ENCODE measurements at regions not wholly inside any gene's neighbourhood (a gene's known extent, or its start where the extent isn't known, plus 50 kb on each side); places are given as distances from the start of the nearest gene placed in this dataset.

- Mint-ChIP-seq H3K9me3 (ENCODE audit: low read depth) (no peaks in the 10 kb centered on the region), H3K4me3 (ENCODE audit: low read depth) (no peak overlapping the region), H3K36me3 (ENCODE audit: insufficient read depth) (no peaks in the 10 kb centered on the region), H3K4me1 (ENCODE audit: low read depth) (no peaks in the 10 kb centered on the region), H3K27me3 (no peaks in the 10 kb centered on the region), H3K27ac (no peak overlapping the region)
- DNase-seq (ENCODE audit: low spot score, unreplicated experiment): no peak
- TF ChIP-seq, protein P1, sequence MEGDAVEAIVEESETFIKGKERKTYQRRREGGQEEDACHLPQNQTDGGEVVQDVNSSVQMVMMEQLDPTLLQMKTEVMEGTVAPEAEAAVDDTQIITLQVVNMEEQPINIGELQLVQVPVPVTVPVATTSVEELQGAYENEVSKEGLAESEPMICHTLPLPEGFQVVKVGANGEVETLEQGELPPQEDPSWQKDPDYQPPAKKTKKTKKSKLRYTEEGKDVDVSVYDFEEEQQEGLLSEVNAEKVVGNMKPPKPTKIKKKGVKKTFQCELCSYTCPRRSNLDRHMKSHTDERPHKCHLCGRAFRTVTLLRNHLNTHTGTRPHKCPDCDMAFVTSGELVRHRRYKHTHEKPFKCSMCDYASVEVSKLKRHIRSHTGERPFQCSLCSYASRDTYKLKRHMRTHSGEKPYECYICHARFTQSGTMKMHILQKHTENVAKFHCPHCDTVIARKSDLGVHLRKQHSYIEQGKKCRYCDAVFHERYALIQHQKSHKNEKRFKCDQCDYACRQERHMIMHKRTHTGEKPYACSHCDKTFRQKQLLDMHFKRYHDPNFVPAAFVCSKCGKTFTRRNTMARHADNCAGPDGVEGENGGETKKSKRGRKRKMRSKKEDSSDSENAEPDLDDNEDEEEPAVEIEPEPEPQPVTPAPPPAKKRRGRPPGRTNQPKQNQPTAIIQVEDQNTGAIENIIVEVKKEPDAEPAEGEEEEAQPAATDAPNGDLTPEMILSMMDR (IDR thresholded peaks at IDR 0.05; ENCODE audit: unreplicated experiment): no peak
Observed at GRCh38 chr5:120365656-120366446, 98.2 kb upstream of the PRR16 start.

DNA sequence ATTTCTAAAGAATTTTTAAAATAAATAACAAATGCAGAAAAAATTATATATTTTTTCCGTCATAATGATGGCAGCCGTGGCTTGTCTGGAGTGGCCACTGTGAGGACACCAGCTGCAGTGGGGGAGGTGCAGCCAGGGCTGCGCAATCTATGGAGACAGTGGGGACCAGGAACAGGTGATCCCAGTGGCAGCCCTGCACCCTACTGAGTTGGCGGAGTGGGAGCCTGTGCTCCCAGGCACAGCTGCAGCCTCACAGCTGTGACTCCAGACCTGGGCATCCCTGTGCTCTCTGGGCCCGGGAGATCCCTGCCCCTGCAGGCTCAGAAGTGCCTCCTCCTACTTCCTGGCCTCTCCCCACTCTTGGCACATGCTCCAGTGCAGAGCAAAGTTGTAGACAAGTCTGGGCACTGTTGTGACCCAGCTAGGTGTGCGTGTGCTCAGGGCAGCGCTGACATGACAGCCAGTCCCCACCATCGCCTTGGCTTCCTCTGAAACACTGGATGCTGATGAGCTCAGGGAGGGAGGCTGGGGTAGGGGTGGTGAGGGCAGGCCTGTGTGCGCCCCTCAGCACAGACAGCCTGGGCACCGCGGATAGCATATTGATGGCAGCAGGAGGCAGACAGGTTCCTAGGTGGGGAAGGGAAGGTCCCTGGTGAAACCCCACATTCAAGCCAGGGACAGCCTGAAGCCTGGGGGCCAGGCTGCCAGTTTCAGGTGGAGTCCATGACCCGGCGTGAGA lies 96.0 kb upstream of the PRR16 start:
- H3K9me3 Mint-ChIP-seq (ENCODE audit: low read depth): no peaks in the 10 kb centered on the region
- H3K4me3 Mint-ChIP-seq (ENCODE audit: low read depth): no peak overlapping the region
- H3K27me3 Mint-ChIP-seq: no peaks in the 10 kb centered on the region
- DNase-seq (ENCODE audit: low spot score, unreplicated experiment): no peak
- TF ChIP-seq, protein P1 (IDR thresholded peaks at IDR 0.05; ENCODE audit: unreplicated experiment): no peak
- H3K36me3 Mint-ChIP-seq (ENCODE audit: insufficient read depth): no peaks in the 10 kb centered on the region
- H3K27ac Mint-ChIP-seq: no peak overlapping the region
- no peaks in the 10 kb centered on the region for H3K4me1 Mint-ChIP-seq (ENCODE audit: low read depth)

DNA sequence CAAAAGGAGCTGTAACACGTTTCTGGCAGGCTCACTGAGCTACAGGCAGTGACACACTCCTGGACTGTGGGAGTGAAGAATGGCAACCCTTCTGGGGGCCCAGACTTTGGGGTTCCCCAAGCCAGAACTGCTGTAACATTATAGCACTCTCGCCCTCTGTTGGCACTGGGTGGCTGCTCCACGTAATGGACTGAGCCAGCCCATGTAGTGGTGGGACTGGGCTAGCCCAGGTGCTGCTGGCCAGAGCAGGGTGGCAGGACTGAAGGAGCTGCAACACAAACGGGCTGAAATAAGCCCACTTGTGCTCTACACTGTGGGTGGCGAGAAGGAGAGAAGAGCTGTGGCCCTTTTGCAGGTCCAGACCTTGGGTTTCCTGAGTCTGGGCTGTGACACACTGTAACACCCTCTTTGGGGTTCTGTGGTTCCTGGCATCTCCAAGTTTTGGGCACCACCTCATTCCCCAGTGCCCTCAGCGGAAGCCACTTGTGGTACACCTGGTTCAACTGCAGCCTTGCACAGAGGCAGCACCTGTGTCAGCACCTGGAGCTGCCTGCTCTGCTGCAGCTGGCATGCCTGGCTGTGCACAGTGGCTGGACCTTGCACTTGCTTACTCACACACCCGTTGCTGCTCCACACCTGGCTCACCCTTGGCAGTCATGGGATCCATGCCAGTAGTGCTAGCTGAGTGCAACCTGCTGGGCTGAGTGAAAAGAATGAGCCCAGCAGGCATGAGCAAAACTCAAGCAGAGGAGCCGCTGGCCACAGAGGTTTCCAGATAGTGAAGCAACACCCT lies 95.0 kb upstream of the PRR16 start:
- no peak overlapping the region for H3K27ac Mint-ChIP-seq
- H3K36me3 Mint-ChIP-seq (ENCODE audit: insufficient read depth): no peaks in the 10 kb centered on the region
- H3K4me3 Mint-ChIP-seq (ENCODE audit: low read depth): no peak overlapping the region
- TF ChIP-seq, protein P1 (IDR thresholded peaks at IDR 0.05; ENCODE audit: unreplicated experiment): no peak
- no peak for DNase-seq (ENCODE audit: low spot score, unreplicated experiment)
- H3K9me3 Mint-ChIP-seq (ENCODE audit: low read depth): no peaks in the 10 kb centered on the region
- no peaks in the 10 kb centered on the region for H3K4me1 Mint-ChIP-seq (ENCODE audit: low read depth)
- H3K27me3 Mint-ChIP-seq: no peaks in the 10 kb centered on the region

GRCh38 chr5:120372899-120373298 lies 91.2 kb upstream of the PRR16 start:
- TF ChIP-seq, protein P1 (IDR thresholded peaks at IDR 0.05; ENCODE audit: unreplicated experiment): no peak
- H3K27ac Mint-ChIP-seq: no peak overlapping the region
- H3K9me3 Mint-ChIP-seq (ENCODE audit: low read depth): peaks cover 5% of the 10 kb centered on the region
- H3K4me3 Mint-ChIP-seq (ENCODE audit: low read depth): no peak overlapping the region
- H3K36me3 Mint-ChIP-seq (ENCODE audit: insufficient read depth): no peaks in the 10 kb centered on the region
- no peak for DNase-seq (ENCODE audit: low spot score, unreplicated experiment)
- no peaks in the 10 kb centered on the region for H3K27me3 Mint-ChIP-seq
- no peaks in the 10 kb centered on the region for H3K4me1 Mint-ChIP-seq (ENCODE audit: low read depth)

DNA sequence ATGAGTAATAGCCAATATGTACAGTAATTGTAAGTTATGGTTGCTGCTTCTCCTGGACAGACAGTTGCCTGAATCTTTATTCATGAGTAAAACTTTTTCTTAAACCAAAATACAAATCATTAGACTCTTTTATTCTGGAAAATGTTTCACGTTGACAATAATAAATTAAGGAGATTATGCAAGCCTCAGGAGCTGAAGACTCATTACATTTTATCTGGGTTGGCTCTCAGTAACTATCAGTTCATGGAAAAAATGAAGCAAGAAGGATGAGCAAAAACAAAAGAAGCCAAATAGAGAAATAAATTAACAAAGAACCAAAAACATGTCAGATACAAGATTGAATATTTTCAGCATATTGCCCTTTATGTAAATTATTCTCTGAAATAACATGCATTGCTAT lies 88.9 kb upstream of the PRR16 start:
- Mint-ChIP-seq H3K4me3 (ENCODE audit: low read depth) (no peak overlapping the region), H3K36me3 (ENCODE audit: insufficient read depth) (no peaks in the 10 kb centered on the region), H3K27me3 (no peaks in the 10 kb centered on the region), H3K4me1 (ENCODE audit: low read depth) (no peaks in the 10 kb centered on the region), H3K9me3 (ENCODE audit: low read depth) (peaks cover 14% of the 10 kb centered on the region), H3K27ac (no peak overlapping the region)
- TF ChIP-seq, protein P1 (IDR thresholded peaks at IDR 0.05; ENCODE audit: unreplicated experiment): no peak
- no peak for DNase-seq (ENCODE audit: low spot score, unreplicated experiment)

Measured in progenitor cell of endocrine pancreas (in vitro differentiated cells).